Neural progenitor cell (in vitro differentiated cells): ENCODE measurements at regions not wholly inside any gene's neighbourhood (a gene's known extent, or its start where the extent isn't known, plus 50 kb on each side); places are given as distances from the start of the nearest gene placed in this dataset.

Source experiments
- EZH2 ChIP-seq: fragments of 200-600 bp; sonication (generic); IDR thresholded peaks from 2 replicates; pipeline ENCODE4 v1.6.1; 2017; ENCODE audit warnings: antibody characterized with exemption, mild to moderate bottlenecking, moderate library complexity
- EZH2phosphoT487 ChIP-seq: fragments of 200-600 bp; sonication (generic); IDR thresholded peaks from 2 replicates; pipeline ENCODE4 v1.6.1; 2017; ENCODE audit warnings: antibody characterized with exemption
- TF ChIP-seq, protein P1 (sequence below): fragments of 200-600 bp; sonication (generic); IDR thresholded peaks from 2 replicates; pipeline ENCODE4 v1.5.1; 2017; ENCODE audit warnings: antibody characterized with exemption, mild to moderate bottlenecking

DNA sequence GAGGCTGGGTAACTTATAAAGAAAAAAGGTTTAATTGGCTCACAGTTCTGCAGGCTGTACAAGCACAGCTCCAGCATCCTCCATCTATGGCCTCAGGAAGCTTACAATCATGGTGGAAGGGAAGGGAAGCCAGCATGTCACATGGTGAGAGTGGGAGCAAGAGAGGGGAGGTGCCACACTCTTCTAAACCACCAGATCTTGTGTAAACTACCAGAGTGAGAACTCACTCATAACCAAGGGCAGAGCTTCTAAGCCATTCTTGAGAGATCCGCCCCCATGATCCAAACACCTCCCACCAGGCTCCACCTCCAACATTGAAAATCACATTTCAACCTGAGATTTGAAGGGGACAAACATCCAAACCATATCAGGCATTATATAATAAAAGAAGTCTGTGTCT lies 121.6 kb upstream of the CDC42EP3 start:
- TF ChIP-seq, protein P1, sequence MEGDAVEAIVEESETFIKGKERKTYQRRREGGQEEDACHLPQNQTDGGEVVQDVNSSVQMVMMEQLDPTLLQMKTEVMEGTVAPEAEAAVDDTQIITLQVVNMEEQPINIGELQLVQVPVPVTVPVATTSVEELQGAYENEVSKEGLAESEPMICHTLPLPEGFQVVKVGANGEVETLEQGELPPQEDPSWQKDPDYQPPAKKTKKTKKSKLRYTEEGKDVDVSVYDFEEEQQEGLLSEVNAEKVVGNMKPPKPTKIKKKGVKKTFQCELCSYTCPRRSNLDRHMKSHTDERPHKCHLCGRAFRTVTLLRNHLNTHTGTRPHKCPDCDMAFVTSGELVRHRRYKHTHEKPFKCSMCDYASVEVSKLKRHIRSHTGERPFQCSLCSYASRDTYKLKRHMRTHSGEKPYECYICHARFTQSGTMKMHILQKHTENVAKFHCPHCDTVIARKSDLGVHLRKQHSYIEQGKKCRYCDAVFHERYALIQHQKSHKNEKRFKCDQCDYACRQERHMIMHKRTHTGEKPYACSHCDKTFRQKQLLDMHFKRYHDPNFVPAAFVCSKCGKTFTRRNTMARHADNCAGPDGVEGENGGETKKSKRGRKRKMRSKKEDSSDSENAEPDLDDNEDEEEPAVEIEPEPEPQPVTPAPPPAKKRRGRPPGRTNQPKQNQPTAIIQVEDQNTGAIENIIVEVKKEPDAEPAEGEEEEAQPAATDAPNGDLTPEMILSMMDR: no peak
- TF ChIP-seq EZH2phosphoT487 (no peak), EZH2 (no peak)
